ENCODE measurements at regions not wholly inside any gene's neighbourhood (a gene's known extent, or its start where the extent isn't known, plus 50 kb on each side); places are given as distances from the start of the nearest gene placed in this dataset.

DNA sequence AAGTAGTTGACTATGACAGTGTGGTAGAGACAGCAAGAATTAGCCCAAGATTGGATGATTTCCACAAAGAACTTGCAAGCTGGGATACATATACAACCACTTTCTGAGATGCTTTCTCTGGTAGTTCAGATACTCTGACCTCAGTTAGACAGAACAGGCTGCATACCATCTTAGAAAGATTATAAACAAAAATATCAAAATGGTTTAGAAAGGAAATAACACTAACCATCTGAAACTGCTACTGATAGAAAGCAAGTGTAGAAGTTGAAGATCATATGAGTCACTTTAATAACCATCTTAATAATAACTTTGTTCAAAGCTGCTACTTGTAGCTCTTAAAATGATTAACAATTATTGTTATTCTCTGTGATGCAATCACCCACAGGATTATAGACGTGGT, 255.4 kb upstream of the TTC29 start:
- no peaks in the 10 kb centered on the region for H3K4me1 Mint-ChIP-seq
- H3K9me3 Mint-ChIP-seq: peaks cover 0 to 4% (median 1%) of the 10 kb centered on the region in 7 donors
- ATAC-seq (ENCODE audit: low read depth in 2 of 2): no peak

DNA sequence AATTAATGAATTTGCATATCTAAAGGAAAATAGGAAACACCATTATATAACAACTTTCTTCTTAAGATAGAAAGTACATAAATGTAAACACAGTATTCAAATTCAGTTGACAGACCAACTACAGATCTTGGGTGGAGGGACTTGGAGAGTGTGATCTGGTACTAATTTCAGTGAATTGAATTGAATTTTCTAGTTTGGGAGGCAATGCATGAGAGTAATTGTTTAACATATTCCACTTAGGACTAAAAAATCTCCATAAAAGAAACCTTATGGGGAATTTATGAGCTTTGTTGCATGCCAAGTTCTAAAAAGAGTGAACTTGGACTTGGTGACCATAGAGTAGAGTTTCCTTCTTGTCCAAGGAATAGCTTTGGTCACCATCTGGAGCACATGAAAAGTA, 261.1 kb upstream of the TTC29 start:
- Mint-ChIP-seq H3K4me3 (no peak overlapping the region), H3K9me3 (peaks cover 0 to 3% (median 0%) of the 10 kb centered on the region in 7 donors), H3K36me3 (no peaks in the 10 kb centered on the region), H3K4me1 (no peaks in the 10 kb centered on the region), H3K27me3 (no peaks in the 10 kb centered on the region), H3K27ac (no peak overlapping the region)
- H3K9me3 ChIP-seq (ENCODE audit: control insufficient read depth in 2 of 2, low read length in 2 of 2): no peaks in the 10 kb centered on the region
- H3K36me3 ChIP-seq (ENCODE audit: control insufficient read depth, insufficient read depth, low read length): no peaks in the 10 kb centered on the region
- no peak overlapping the region for H3K27ac ChIP-seq (ENCODE audit: insufficient read depth, low read length, poor library complexity, severe bottlenecking)
- no peak overlapping the region for H3K4me3 ChIP-seq (ENCODE audit: low read depth, low read length)
- no peak for DNase-seq
- H3K27me3 ChIP-seq (ENCODE audit: control insufficient read depth, insufficient read depth, low read length): no peaks in the 10 kb centered on the region
- no peak for ATAC-seq (ENCODE audit: low read depth in 2 of 2)
- H3K4me1 ChIP-seq (ENCODE audit: control insufficient read depth, insufficient read depth, low read length, poor library complexity, severe bottlenecking): no peaks in the 10 kb centered on the region

More for the DNA sequence above, 255.4 kb upstream of the TTC29 start:
- no peaks in the 10 kb centered on the region for H3K36me3 ChIP-seq (ENCODE audit: control insufficient read depth, insufficient read depth, low read length)
- no peaks in the 10 kb centered on the region for H3K27me3 Mint-ChIP-seq
- no peak overlapping the region for H3K27ac ChIP-seq (ENCODE audit: insufficient read depth, low read length, poor library complexity, severe bottlenecking)
- H3K36me3 Mint-ChIP-seq: no peaks in the 10 kb centered on the region
- DNase-seq: no peak
- H3K4me3 Mint-ChIP-seq: no peak overlapping the region
- H3K27me3 ChIP-seq (ENCODE audit: control insufficient read depth, insufficient read depth, low read length): no peaks in the 10 kb centered on the region
- no peak overlapping the region for H3K4me3 ChIP-seq (ENCODE audit: low read depth, low read length)
- H3K9me3 ChIP-seq (ENCODE audit: control insufficient read depth in 2 of 2, low read length in 2 of 2): no peaks in the 10 kb centered on the region
- no peak overlapping the region for H3K27ac Mint-ChIP-seq
- H3K4me1 ChIP-seq (ENCODE audit: control insufficient read depth, insufficient read depth, low read length, poor library complexity, severe bottlenecking): no peaks in the 10 kb centered on the region

DNA sequence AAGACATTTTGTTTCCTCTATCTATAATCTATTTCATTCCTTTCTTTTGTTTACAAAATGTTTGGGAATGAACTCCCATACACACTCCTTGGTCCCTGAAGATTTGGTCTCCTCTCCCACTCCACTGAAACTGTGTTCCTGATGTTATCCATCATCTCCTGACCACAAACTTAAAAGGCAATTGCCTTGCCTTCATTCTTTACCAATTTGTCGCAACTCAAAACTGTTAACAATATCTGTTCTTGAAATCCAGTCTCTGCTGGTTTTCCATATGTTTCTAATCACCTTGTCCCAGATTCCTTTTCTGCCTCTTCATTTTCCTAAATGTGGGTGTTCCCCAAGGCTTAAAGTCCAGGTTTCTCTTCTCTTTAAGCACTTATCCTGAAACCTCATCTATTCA, 262.2 kb upstream of the TTC29 start:
- no peaks in the 10 kb centered on the region for H3K4me1 Mint-ChIP-seq
- no peak overlapping the region for H3K27ac Mint-ChIP-seq
- no peak for DNase-seq

DNA sequence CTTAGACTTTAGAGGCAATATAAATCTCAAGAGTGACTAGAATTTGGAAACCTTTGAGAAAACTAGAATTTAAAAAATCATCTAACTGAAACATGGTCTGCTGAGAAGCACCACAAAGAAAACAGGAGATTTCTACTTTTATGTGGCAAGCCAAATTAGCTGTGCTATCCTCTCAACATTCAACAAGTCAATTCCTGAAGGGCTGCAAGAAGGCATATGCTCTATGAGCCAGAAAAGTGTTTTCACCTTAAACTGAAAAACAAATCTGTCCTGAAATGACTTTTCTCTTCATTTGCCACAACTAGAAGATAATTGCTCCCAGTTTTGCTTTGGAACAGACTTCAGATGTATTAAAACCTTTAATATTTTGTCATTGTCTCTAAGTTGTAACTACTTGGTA, 263.2 kb upstream of the EDNRA start:
- no peaks in the 10 kb centered on the region for H3K4me1 ChIP-seq (ENCODE audit: control insufficient read depth, insufficient read depth, low read length, poor library complexity, severe bottlenecking)
- H3K36me3 ChIP-seq (ENCODE audit: control insufficient read depth, insufficient read depth, low read length): no peaks in the 10 kb centered on the region
- no peak overlapping the region for H3K27ac ChIP-seq (ENCODE audit: insufficient read depth, low read length, poor library complexity, severe bottlenecking)
- Mint-ChIP-seq H3K4me1 (no peaks in the 10 kb centered on the region), H3K4me3 (no peak overlapping the region), H3K27ac (no peak overlapping the region), H3K27me3 (no peaks in the 10 kb centered on the region), H3K36me3 (no peaks in the 10 kb centered on the region), H3K9me3 (peaks cover 0 to 2% (median 0%) of the 10 kb centered on the region in 7 donors)
- H3K4me3 ChIP-seq (ENCODE audit: low read depth, low read length): no peak overlapping the region
- no peak for DNase-seq
- no peaks in the 10 kb centered on the region for H3K9me3 ChIP-seq (ENCODE audit: control insufficient read depth in 2 of 2, low read length in 2 of 2)
- no peaks in the 10 kb centered on the region for H3K27me3 ChIP-seq (ENCODE audit: control insufficient read depth, insufficient read depth, low read length)
- ATAC-seq (ENCODE audit: low read depth in 2 of 2): no peak

More for the DNA sequence above, 262.2 kb upstream of the TTC29 start:
- Histone ChIP-seq H3K27me3 (ENCODE audit: control insufficient read depth, insufficient read depth, low read length) (no peaks in the 10 kb centered on the region), H3K36me3 (ENCODE audit: control insufficient read depth, insufficient read depth, low read length) (no peaks in the 10 kb centered on the region), H3K9me3 (ENCODE audit: control insufficient read depth in 2 of 2, low read length in 2 of 2) (no peaks in the 10 kb centered on the region), H3K4me1 (ENCODE audit: control insufficient read depth, insufficient read depth, low read length, poor library complexity, severe bottlenecking) (no peaks in the 10 kb centered on the region), H3K4me3 (ENCODE audit: low read depth, low read length) (no peak overlapping the region), H3K27ac (ENCODE audit: insufficient read depth, low read length, poor library complexity, severe bottlenecking) (no peak overlapping the region)
- Mint-ChIP-seq H3K9me3 (peaks cover 0 to 3% (median 0%) of the 10 kb centered on the region in 7 donors), H3K27me3 (no peaks in the 10 kb centered on the region), H3K4me3 (no peak overlapping the region), H3K36me3 (no peaks in the 10 kb centered on the region)
- ATAC-seq (ENCODE audit: low read depth in 2 of 2): no peak

DNA sequence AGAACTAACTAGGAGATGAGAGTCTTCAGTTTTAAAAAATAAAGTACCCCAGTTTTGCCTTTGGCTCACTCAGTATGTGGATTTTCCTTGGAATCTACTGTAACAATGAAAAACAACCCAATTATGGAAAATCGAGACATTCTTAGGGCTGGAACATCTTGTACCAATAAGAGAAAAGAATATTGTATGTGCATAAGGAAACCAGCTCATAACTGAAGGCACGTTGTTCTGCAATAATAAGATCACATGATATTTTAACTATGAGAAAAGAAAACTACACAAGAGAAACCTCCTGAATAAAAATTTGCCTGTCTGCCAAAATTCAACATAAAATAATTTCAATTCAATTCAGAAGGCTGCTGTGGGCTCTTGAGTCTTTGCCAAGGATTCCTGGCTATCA, 261.8 kb upstream of the EDNRA start:
- DNase-seq: no peak

DNA sequence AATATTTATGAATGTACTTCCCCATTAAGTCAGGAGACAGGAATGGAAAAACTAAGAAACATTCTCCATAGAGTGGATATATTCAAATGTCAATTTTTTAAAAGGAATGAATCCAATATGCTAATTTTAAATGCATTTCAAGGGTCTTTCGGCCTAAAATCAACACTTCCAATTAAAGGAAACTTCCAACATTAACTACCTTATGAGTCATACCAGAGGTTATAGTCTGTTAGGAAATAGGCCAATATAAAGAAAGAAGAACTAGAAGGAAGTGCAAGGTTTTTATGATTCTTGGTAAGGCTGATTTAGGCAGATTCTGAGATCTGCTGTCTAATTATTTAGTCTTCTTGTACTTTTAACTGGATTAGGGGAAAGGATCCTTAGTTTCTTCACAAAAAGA, 260.1 kb upstream of the EDNRA start:
- Histone ChIP-seq H3K36me3 (ENCODE audit: control insufficient read depth, insufficient read depth, low read length) (no peaks in the 10 kb centered on the region), H3K9me3 (ENCODE audit: control insufficient read depth in 2 of 2, low read length in 2 of 2) (no peaks in the 10 kb centered on the region), H3K4me3 (ENCODE audit: low read depth, low read length) (no peak overlapping the region), H3K27me3 (ENCODE audit: control insufficient read depth, insufficient read depth, low read length) (no peaks in the 10 kb centered on the region), H3K27ac (ENCODE audit: insufficient read depth, low read length, poor library complexity, severe bottlenecking) (no peak overlapping the region), H3K4me1 (ENCODE audit: control insufficient read depth, insufficient read depth, low read length, poor library complexity, severe bottlenecking) (no peaks in the 10 kb centered on the region)
- H3K4me3 Mint-ChIP-seq: no peak overlapping the region
- H3K4me1 Mint-ChIP-seq: no peaks in the 10 kb centered on the region
- no peaks in the 10 kb centered on the region for H3K36me3 Mint-ChIP-seq
- H3K27me3 Mint-ChIP-seq: no peaks in the 10 kb centered on the region
- DNase-seq (no peak), ATAC-seq (ENCODE audit: low read depth in 2 of 2) (no peak)
- H3K9me3 Mint-ChIP-seq: peaks cover 0 to 2% (median 0%) of the 10 kb centered on the region in 7 donors
- no peak overlapping the region for H3K27ac Mint-ChIP-seq

More for the DNA sequence above, 261.8 kb upstream of the EDNRA start:
- Histone ChIP-seq H3K4me1 (ENCODE audit: control insufficient read depth, insufficient read depth, low read length, poor library complexity, severe bottlenecking) (no peaks in the 10 kb centered on the region), H3K4me3 (ENCODE audit: low read depth, low read length) (no peak overlapping the region), H3K9me3 (ENCODE audit: control insufficient read depth in 2 of 2, low read length in 2 of 2) (no peaks in the 10 kb centered on the region), H3K27me3 (ENCODE audit: control insufficient read depth, insufficient read depth, low read length) (no peaks in the 10 kb centered on the region), H3K27ac (ENCODE audit: insufficient read depth, low read length, poor library complexity, severe bottlenecking) (no peak overlapping the region), H3K36me3 (ENCODE audit: control insufficient read depth, insufficient read depth, low read length) (no peaks in the 10 kb centered on the region)
- peaks cover 0 to 2% (median 0%) of the 10 kb centered on the region in 7 donors for H3K9me3 Mint-ChIP-seq
- no peak for ATAC-seq (ENCODE audit: low read depth in 2 of 2)
- H3K27me3 Mint-ChIP-seq: no peaks in the 10 kb centered on the region
- no peaks in the 10 kb centered on the region for H3K36me3 Mint-ChIP-seq
- no peak overlapping the region for H3K4me3 Mint-ChIP-seq
- no peaks in the 10 kb centered on the region for H3K4me1 Mint-ChIP-seq
- no peak overlapping the region for H3K27ac Mint-ChIP-seq

DNA sequence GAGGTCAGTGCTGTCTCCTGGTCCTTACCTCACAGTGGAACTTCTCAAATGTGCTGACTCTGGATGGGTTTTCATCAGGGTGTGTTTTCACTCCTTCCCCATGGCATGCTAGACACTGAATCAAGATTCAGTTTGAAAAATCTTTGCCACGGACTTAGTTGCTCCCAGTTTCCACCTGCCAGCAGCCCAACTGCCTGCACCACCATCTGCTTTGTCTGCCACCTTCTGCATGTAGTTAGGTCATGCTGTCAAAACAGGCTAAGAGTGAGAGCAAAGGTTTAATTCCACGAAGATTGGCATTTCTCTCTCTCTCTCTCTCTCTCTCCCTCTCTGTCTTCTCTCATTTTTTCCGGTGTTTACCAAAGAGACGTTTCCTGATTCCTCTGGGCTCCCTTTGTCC, 258.0 kb upstream of the EDNRA start:
- Mint-ChIP-seq H3K27ac (no peak overlapping the region), H3K36me3 (no peaks in the 10 kb centered on the region), H3K27me3 (no peaks in the 10 kb centered on the region), H3K4me1 (no peaks in the 10 kb centered on the region), H3K9me3 (peaks cover 0 to 2% (median 0%) of the 10 kb centered on the region in 7 donors), H3K4me3 (no peak overlapping the region)
- Histone ChIP-seq H3K27ac (ENCODE audit: insufficient read depth, low read length, poor library complexity, severe bottlenecking) (no peak overlapping the region), H3K4me3 (ENCODE audit: low read depth, low read length) (no peak overlapping the region), H3K36me3 (ENCODE audit: control insufficient read depth, insufficient read depth, low read length) (no peaks in the 10 kb centered on the region), H3K4me1 (ENCODE audit: control insufficient read depth, insufficient read depth, low read length, poor library complexity, severe bottlenecking) (no peaks in the 10 kb centered on the region), H3K27me3 (ENCODE audit: control insufficient read depth, insufficient read depth, low read length) (no peaks in the 10 kb centered on the region), H3K9me3 (ENCODE audit: control insufficient read depth in 2 of 2, low read length in 2 of 2) (no peaks in the 10 kb centered on the region)
- no peak for ATAC-seq (ENCODE audit: low read depth in 2 of 2)
- DNase-seq: no peak

DNA sequence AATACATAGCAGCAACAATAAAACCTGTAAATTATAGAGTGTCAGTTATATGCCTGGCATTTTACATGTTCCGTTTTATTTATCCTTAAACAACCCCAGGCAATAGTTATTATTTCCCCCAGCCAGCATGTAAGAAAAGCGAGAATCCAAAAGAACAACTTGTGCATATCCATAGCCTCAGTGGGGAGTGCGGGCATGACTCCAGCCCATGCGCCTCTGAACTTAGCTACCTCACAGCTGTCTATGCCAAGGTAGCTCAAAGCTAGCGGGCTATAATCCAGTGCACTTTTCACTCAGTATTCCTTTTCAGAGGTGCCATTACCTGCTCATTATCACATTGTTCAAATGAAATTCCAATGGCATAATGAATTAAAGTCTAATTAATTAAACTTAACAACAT, 257.3 kb upstream of the EDNRA start:
- no peak overlapping the region for H3K27ac ChIP-seq (ENCODE audit: insufficient read depth, low read length, poor library complexity, severe bottlenecking)
- Mint-ChIP-seq H3K27me3 (no peaks in the 10 kb centered on the region), H3K9me3 (peaks cover 0 to 2% (median 0%) of the 10 kb centered on the region in 7 donors), H3K27ac (no peak overlapping the region), H3K36me3 (no peaks in the 10 kb centered on the region), H3K4me1 (no peaks in the 10 kb centered on the region), H3K4me3 (no peak overlapping the region)
- H3K4me1 ChIP-seq (ENCODE audit: control insufficient read depth, insufficient read depth, low read length, poor library complexity, severe bottlenecking): no peaks in the 10 kb centered on the region
- H3K27me3 ChIP-seq (ENCODE audit: control insufficient read depth, insufficient read depth, low read length): no peaks in the 10 kb centered on the region
- DNase-seq (no peak), ATAC-seq (ENCODE audit: low read depth in 2 of 2) (no peak)
- H3K4me3 ChIP-seq (ENCODE audit: low read depth, low read length): no peak overlapping the region
- no peaks in the 10 kb centered on the region for H3K36me3 ChIP-seq (ENCODE audit: control insufficient read depth, insufficient read depth, low read length)
- no peaks in the 10 kb centered on the region for H3K9me3 ChIP-seq (ENCODE audit: control insufficient read depth in 2 of 2, low read length in 2 of 2)
